Osteocyte (in vitro differentiated cells): ENCODE measurements at regions not wholly inside any gene's neighbourhood (a gene's known extent, or its start where the extent isn't known, plus 50 kb on each side); places are given as distances from the start of the nearest gene placed in this dataset.

ENCODE experiments used
- DNase-seq: peaks from one replicate; pipeline ENCODE4 v3.0.0; 2021; ENCODE audit warnings: mixed read lengths; ENCODE audit not compliant: unreplicated experiment; ENCODE audit errors: extremely low spot score
- H3K27ac Mint-ChIP-seq: one replicate; pipeline ENCODE4 v1.8.0; 2021; ENCODE audit warnings: mild to moderate bottlenecking, mixed read lengths; ENCODE audit not compliant: unreplicated experiment
- H3K27me3 Mint-ChIP-seq: one replicate; pipeline ENCODE4 v1.8.0; 2021; ENCODE audit warnings: mixed read lengths; ENCODE audit not compliant: unreplicated experiment
- H3K36me3 Mint-ChIP-seq: one replicate; pipeline ENCODE4 v1.8.0; 2021; ENCODE audit warnings: mixed read lengths; ENCODE audit not compliant: unreplicated experiment
- H3K4me1 Mint-ChIP-seq: one replicate; pipeline ENCODE4 v1.8.0; 2021; ENCODE audit warnings: mixed read lengths; ENCODE audit not compliant: unreplicated experiment
- H3K4me3 Mint-ChIP-seq: one replicate; pipeline ENCODE4 v1.8.0; 2021; ENCODE audit warnings: mild to moderate bottlenecking, moderate library complexity, mixed read lengths; ENCODE audit not compliant: unreplicated experiment
- H3K9me3 Mint-ChIP-seq: one replicate; pipeline ENCODE4 v1.8.0; 2021; ENCODE audit warnings: mixed read lengths; ENCODE audit not compliant: unreplicated experiment
- TF ChIP-seq, protein P1 (sequence below): fragments of 200-600 bp; sonication (generic); IDR thresholded peaks from 2 replicates; pipeline ENCODE4 v1.5.0; 2021; ENCODE audit warnings: antibody characterized with exemption, mild to moderate bottlenecking, moderate library complexity

DNA sequence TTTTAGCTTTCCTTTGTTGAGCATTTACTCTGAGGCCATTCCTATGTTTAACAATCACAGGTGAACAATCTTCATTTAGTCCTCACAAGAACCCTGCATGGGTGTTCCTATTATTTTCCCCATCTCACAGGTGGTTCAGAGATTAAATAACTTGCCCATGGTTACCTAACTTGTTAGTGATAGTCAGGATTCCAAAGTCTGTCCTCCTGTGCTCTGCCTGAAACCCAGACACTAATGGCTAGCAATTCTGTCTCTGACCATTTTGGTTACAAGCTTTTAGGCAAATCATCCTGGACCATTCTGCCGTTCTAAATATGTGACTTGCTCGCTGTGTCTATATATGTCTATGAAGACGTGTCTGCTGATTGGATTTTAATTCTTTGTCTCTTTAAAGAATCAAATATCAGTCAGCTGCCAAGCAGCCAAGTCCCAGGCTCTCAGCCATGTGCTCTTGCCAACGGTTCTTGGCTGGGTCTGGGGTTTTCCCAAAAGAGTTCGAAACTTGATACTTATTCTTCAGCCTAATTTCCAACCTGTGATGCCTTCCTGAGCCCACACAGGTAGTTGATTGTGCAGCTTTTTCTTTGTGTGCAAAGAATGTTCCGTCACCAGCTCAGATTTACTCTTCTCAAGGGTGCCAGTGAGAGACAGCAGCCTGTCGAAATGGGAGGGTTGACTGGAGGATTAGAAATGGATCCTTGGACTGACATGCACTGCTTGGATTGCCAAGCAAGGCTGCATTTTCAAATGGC, 121.7 kb downstream of the NREP start:
- Mint-ChIP-seq H3K4me1 (no peaks in the 10 kb centered on the region), H3K27me3 (no peaks in the 10 kb centered on the region), H3K27ac (no peak overlapping the region), H3K4me3 (no peak overlapping the region), H3K36me3 (peaks cover 10% of the 10 kb centered on the region), H3K9me3 (peaks cover 16% of the 10 kb centered on the region)
- TF ChIP-seq, protein P1, sequence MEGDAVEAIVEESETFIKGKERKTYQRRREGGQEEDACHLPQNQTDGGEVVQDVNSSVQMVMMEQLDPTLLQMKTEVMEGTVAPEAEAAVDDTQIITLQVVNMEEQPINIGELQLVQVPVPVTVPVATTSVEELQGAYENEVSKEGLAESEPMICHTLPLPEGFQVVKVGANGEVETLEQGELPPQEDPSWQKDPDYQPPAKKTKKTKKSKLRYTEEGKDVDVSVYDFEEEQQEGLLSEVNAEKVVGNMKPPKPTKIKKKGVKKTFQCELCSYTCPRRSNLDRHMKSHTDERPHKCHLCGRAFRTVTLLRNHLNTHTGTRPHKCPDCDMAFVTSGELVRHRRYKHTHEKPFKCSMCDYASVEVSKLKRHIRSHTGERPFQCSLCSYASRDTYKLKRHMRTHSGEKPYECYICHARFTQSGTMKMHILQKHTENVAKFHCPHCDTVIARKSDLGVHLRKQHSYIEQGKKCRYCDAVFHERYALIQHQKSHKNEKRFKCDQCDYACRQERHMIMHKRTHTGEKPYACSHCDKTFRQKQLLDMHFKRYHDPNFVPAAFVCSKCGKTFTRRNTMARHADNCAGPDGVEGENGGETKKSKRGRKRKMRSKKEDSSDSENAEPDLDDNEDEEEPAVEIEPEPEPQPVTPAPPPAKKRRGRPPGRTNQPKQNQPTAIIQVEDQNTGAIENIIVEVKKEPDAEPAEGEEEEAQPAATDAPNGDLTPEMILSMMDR: no peak
- DNase-seq: no peak

DNA sequence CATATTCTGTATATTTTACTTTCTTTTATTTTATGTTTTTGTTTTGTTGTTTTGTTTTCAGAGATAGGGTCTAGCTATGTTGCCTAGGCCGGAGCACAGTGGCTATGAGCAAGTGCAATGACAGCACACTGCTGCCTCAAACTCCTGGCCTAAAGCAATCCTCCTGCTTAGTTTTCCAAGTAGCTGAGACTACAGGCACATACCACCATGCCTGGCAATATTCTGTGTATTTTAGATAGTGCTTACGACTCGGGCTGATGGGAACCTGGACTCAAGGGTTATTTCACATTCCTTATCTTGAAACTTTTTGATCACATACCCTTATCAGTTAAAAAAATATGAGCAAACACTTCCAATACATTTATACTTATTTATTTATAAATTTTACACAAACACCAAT, 119.0 kb upstream of the STARD4 start:
- TF ChIP-seq, protein P1: no peak
- Mint-ChIP-seq H3K9me3 (peaks cover 3% of the 10 kb centered on the region), H3K4me1 (peaks cover 5% of the 10 kb centered on the region), H3K27me3 (no peaks in the 10 kb centered on the region), H3K36me3 (peaks cover 2% of the 10 kb centered on the region), H3K27ac (no peak overlapping the region), H3K4me3 (no peak overlapping the region)
- DNase-seq: no peak

GRCh38 chr5:111628901-111629300, 116.6 kb upstream of the STARD4 start:
- Mint-ChIP-seq H3K4me1 (peaks cover 5% of the 10 kb centered on the region), H3K36me3 (no peaks in the 10 kb centered on the region), H3K4me3 (no peak overlapping the region), H3K27me3 (no peaks in the 10 kb centered on the region), H3K9me3 (peaks cover 12% of the 10 kb centered on the region), H3K27ac (no peak overlapping the region)
- DNase-seq: no peak
- TF ChIP-seq, protein P1: no peak

- peaks cover 12% of the 10 kb centered on the region for H3K9me3 Mint-ChIP-seq
- no peak overlapping the region for H3K4me3 Mint-ChIP-seq
- H3K27me3 Mint-ChIP-seq: no peaks in the 10 kb centered on the region
- DNase-seq: no peak
- H3K4me1 Mint-ChIP-seq: peaks cover 5% of the 10 kb centered on the region
- no peak overlapping the region for H3K27ac Mint-ChIP-seq
- TF ChIP-seq, protein P1: no peak
- H3K36me3 Mint-ChIP-seq: no peaks in the 10 kb centered on the region
Measured at GRCh38 chr5:111627862-111628261, 115.5 kb upstream of the STARD4 start.

- Mint-ChIP-seq H3K4me3 (no peak overlapping the region), H3K27me3 (no peaks in the 10 kb centered on the region), H3K4me1 (peaks cover 5% of the 10 kb centered on the region), H3K27ac (no peak overlapping the region), H3K36me3 (no peaks in the 10 kb centered on the region), H3K9me3 (peaks cover 12% of the 10 kb centered on the region)
- no peak for DNase-seq
- TF ChIP-seq, protein P1: no peak
Measured at GRCh38 chr5:111626473-111627148, 114.3 kb upstream of the STARD4 start.
